Suprapubic skin (tissue), 4 donors: ENCODE measurements at regions not wholly inside any gene's neighbourhood (a gene's known extent, or its start where the extent isn't known, plus 50 kb on each side); places are given as distances from the start of the nearest gene placed in this dataset.
"Not testable (repeated sequence)": the region's sequence is repeated elsewhere in the genome, so short reads cannot be mapped to it uniquely, and the experiment has no call there.

Experiments used
- DNase-seq, 2 donors: peaks; one replicate each; pipeline ENCODE4 v3.0.0-alpha.2; 2019; ENCODE audit warnings: low spot score in 2 of 2
- H3K27ac ChIP-seq: fragments of 200-600 bp; sonication (generic); one replicate; pipeline ENCODE4 v1.5.1; 2019
- H3K27me3 ChIP-seq: fragments of 200-600 bp; sonication (generic); one replicate; pipeline ENCODE4 v1.5.1; 2019
- H3K36me3 ChIP-seq: fragments of 200-600 bp; sonication (generic); one replicate; pipeline ENCODE4 v1.5.1; 2019
- H3K4me1 ChIP-seq: fragments of 200-600 bp; sonication (generic); one replicate; pipeline ENCODE4 v1.5.1; 2019
- H3K4me3 ChIP-seq: fragments of 200-600 bp; sonication (generic); one replicate; pipeline ENCODE4 v1.5.1; 2019; ENCODE audit warnings: mild to moderate bottlenecking
- H3K9me3 ChIP-seq: fragments of 200-600 bp; sonication (generic); one replicate; pipeline ENCODE4 v1.5.1; 2019
- CTCF ChIP-seq, 2 donors: fragments of 200-600 bp in 1 of 2; fragments of 450-650 bp in 1 of 2; sonication (generic) in 1 of 2; IDR thresholded peaks; one replicate each; pipeline ENCODE4 v1.5.1; 2016 to 2019; ENCODE audit warnings: antibody characterized with exemption in 2 of 2, mild to moderate bottlenecking in 1 of 2, moderate library complexity in 1 of 2
- EP300 ChIP-seq: sonication (generic); formaldehyde crosslinking; IDR thresholded peaks from one replicate; pipeline ENCODE4 v1.6.1; 2017; ENCODE audit warnings: antibody characterized with exemption
- POLR2A ChIP-seq, 2 donors: fragments of 450-650 bp; IDR thresholded peaks; one replicate each; pipeline ENCODE4 v1.6.1; 2017; ENCODE audit warnings: antibody characterized with exemption in 2 of 2, mild to moderate bottlenecking in 2 of 2, moderate library complexity in 2 of 2
- POLR2AphosphoS5 ChIP-seq, 3 donors: sonication (generic); formaldehyde crosslinking; IDR thresholded peaks; one replicate each; pipeline ENCODE4 v1.6.1; 2017; ENCODE audit warnings: antibody characterized with exemption in 3 of 3
- WGBS: methylation state at CpG from one replicate; pipeline ENCODE4 v1.1.5; 2018; 5-methylcytosine and 5-hydroxymethylcytosine counted together

GRCh38 chr5:174937201-174938123 lies 213.1 kb downstream of the MSX2 start:
- 71% methylated on average over 5 of the region's 6 CpGs for WGBS
- DNase-seq, result no peak
- no peaks in the 10 kb centered on the region for H3K36me3 ChIP-seq
- no peak overlapping the region for H3K27ac ChIP-seq
- no peaks in the 10 kb centered on the region for H3K9me3 ChIP-seq
- no peak for TF ChIP-seq POLR2A (IDR thresholded peaks at IDR 0.05)
- no peak for TF ChIP-seq EP300
- TF ChIP-seq POLR2AphosphoS5 (IDR thresholded peaks at IDR 0.05), result no peak
- no peak for TF ChIP-seq CTCF (IDR thresholded peaks at IDR 0.05)
- peaks cover 30% of the 10 kb centered on the region for H3K27me3 ChIP-seq
- no peaks in the 10 kb centered on the region for H3K4me1 ChIP-seq
- no peak overlapping the region for H3K4me3 ChIP-seq

GRCh38 chr5:174935854-174936474 lies 211.6 kb downstream of the MSX2 start:
- no peak for TF ChIP-seq EP300
- TF ChIP-seq POLR2A (IDR thresholded peaks at IDR 0.05), result no peak
- TF ChIP-seq POLR2AphosphoS5 (IDR thresholded peaks at IDR 0.05), result no peak
- peak; percentile 60 to 79 for TF ChIP-seq CTCF (IDR thresholded peaks at IDR 0.05)

GRCh38 chr5:174931033-174931432 lies 206.7 kb downstream of the MSX2 start:
- not testable (repeated sequence) for DNase-seq, H3K4me1 ChIP-seq, H3K27ac ChIP-seq, H3K27me3 ChIP-seq, H3K9me3 ChIP-seq, H3K36me3 ChIP-seq, H3K4me3 ChIP-seq
- 98% methylated on average over 4 of the region's 4 CpGs for WGBS

More at GRCh38 chr5:174935854-174936474, 211.6 kb downstream of the MSX2 start:
- H3K4me1 ChIP-seq, result no peaks in the 10 kb centered on the region
- H3K4me3 ChIP-seq, result no peak overlapping the region
- H3K36me3 ChIP-seq, result no peaks in the 10 kb centered on the region
- no peak overlapping the region for H3K27ac ChIP-seq
- WGBS, result 22% methylated on average over 9 of the region's 9 CpGs
- no peaks in the 10 kb centered on the region for H3K9me3 ChIP-seq
- no peak for DNase-seq
- H3K27me3 ChIP-seq, result peaks cover 19% of the 10 kb centered on the region

- no peak for DNase-seq
Observed at GRCh38 chr5:174925586-174925985, 201.2 kb downstream of the MSX2 start.

GRCh38 chr5:174922955-174923354 lies 198.6 kb downstream of the MSX2 start:
- WGBS, result 96% methylated on average over 18 of the region's 20 CpGs
- Histone ChIP-seq H3K4me3 (no peak overlapping the region), H3K9me3 (no peaks in the 10 kb centered on the region), H3K4me1 (no peaks in the 10 kb centered on the region), H3K36me3 (no peaks in the 10 kb centered on the region), H3K27ac (no peak overlapping the region), H3K27me3 (no peaks in the 10 kb centered on the region)
- no peak for DNase-seq
- TF ChIP-seq EP300 (no peak), POLR2A (IDR thresholded peaks at IDR 0.05) (no peak), POLR2AphosphoS5 (IDR thresholded peaks at IDR 0.05) (no peak), CTCF (IDR thresholded peaks at IDR 0.05) (no peak)

More at GRCh38 chr5:174925586-174925985, 201.2 kb downstream of the MSX2 start:
- no peaks in the 10 kb centered on the region for H3K27me3 ChIP-seq
- WGBS, result 87% methylated on average over 1 of the region's 1 CpG
- no peaks in the 10 kb centered on the region for H3K4me1 ChIP-seq
- TF ChIP-seq POLR2A (IDR thresholded peaks at IDR 0.05), result no peak
- TF ChIP-seq POLR2AphosphoS5 (IDR thresholded peaks at IDR 0.05), result no peak
- TF ChIP-seq EP300, result no peak
- no peak for TF ChIP-seq CTCF (IDR thresholded peaks at IDR 0.05)
- H3K36me3 ChIP-seq, result no peaks in the 10 kb centered on the region
- no peak overlapping the region for H3K4me3 ChIP-seq
- no peaks in the 10 kb centered on the region for H3K9me3 ChIP-seq
- H3K27ac ChIP-seq, result no peak overlapping the region
